H54 (cell line): ENCODE measurements at regions not wholly inside any gene's neighbourhood (a gene's known extent, or its start where the extent isn't known, plus 50 kb on each side); places are given as distances from the start of the nearest gene placed in this dataset.
"Not testable (repeated sequence)": the region's sequence is repeated elsewhere in the genome, so short reads cannot be mapped to it uniquely, and the experiment has no call there.

Source experiments
- DNase-seq: peaks from one replicate; pipeline ENCODE4 v3.0.0; 2011; ENCODE audit warnings: low spot score, mixed read lengths; ENCODE audit not compliant: insufficient read length
- FAIRE-seq: peaks from 3 replicates; lab custom pipeline; 2011; peaks lifted over from hg19 to GRCh38; lab: Jason Lieb, UNC
- POLR2A ChIP-seq: IDR thresholded peaks from 2 replicates; pipeline ENCODE4 v1.6.1; 2011; ENCODE audit warnings: low read depth, mild to moderate bottlenecking, low read length

- no peak for TF ChIP-seq POLR2A
- DNase-seq (no peak), FAIRE-seq (no peak)
Observed at GRCh38 chr7:9241826-9242225, 808.4 kb downstream of the NXPH1 start.

GRCh38 chr7:9242636-9243035 lies 809.2 kb downstream of the NXPH1 start:
- no peak for TF ChIP-seq POLR2A
- DNase-seq (peak; percentile 4), FAIRE-seq (no peak)

- FAIRE-seq (no peak), DNase-seq (no peak)
Observed at GRCh38 chr7:9250876-9251275, 817.5 kb downstream of the NXPH1 start.

GRCh38 chr7:9264395-9264794 lies 831.0 kb downstream of the NXPH1 start:
- TF ChIP-seq POLR2A: no peak
- DNase-seq (no peak), FAIRE-seq (peak; percentile 48)

More at GRCh38 chr7:9250876-9251275, 817.5 kb downstream of the NXPH1 start:
- no peak for TF ChIP-seq POLR2A

- TF ChIP-seq POLR2A: no peak
- FAIRE-seq (peak; percentile 20), DNase-seq (no peak)
Observed at GRCh38 chr7:9280088-9280487, 846.7 kb downstream of the NXPH1 start.

- FAIRE-seq: peak; percentile 65
- no peak for DNase-seq
- TF ChIP-seq POLR2A: no peak
Observed at GRCh38 chr7:9283246-9283645, 849.8 kb downstream of the NXPH1 start.

GRCh38 chr7:9302436-9302835 lies 869.0 kb downstream of the NXPH1 start:
- DNase-seq: no peak
- no peak for FAIRE-seq
- no peak for TF ChIP-seq POLR2A

- no peak for DNase-seq
- peak; percentile 75 for FAIRE-seq
- no peak for TF ChIP-seq POLR2A
Observed at GRCh38 chr7:9307131-9307530, 873.7 kb downstream of the NXPH1 start.

- no peak for DNase-seq
- no peak for TF ChIP-seq POLR2A
- FAIRE-seq: peak; percentile 78
Observed at GRCh38 chr7:9324513-9324912, 891.1 kb downstream of the NXPH1 start.

GRCh38 chr7:9328296-9328695 lies 894.9 kb downstream of the NXPH1 start:
- no peak for TF ChIP-seq POLR2A
- DNase-seq (no peak), FAIRE-seq (peak; percentile 6)

- DNase-seq (no peak), FAIRE-seq (no peak)
- no peak for TF ChIP-seq POLR2A
Observed at GRCh38 chr7:9349625-9350024, 916.2 kb downstream of the NXPH1 start.

GRCh38 chr7:9391221-9391620 lies 957.8 kb downstream of the NXPH1 start:
- TF ChIP-seq POLR2A: no peak
- peak; percentile 11 for FAIRE-seq
- no peak for DNase-seq

GRCh38 chr7:9391984-9392383 lies 958.6 kb downstream of the NXPH1 start:
- no peak for DNase-seq
- FAIRE-seq: no peak
- TF ChIP-seq POLR2A: no peak

GRCh38 chr7:9404386-9404785 lies 971.0 kb downstream of the NXPH1 start:
- not testable (repeated sequence) for DNase-seq, FAIRE-seq

GRCh38 chr7:9407816-9408215 lies 974.4 kb downstream of the NXPH1 start:
- no peak for TF ChIP-seq POLR2A
- DNase-seq (peak; percentile 22), FAIRE-seq (peak; percentile 99)

GRCh38 chr7:9453521-9453920 lies 1020.1 kb downstream of the NXPH1 start:
- DNase-seq: no peak
- FAIRE-seq: peak; percentile 81

More at GRCh38 chr7:9453521-9453920, 1020.1 kb downstream of the NXPH1 start:
- TF ChIP-seq POLR2A: no peak
